Body of pancreas (tissue), 4 donors: ENCODE measurements at regions not wholly inside any gene's neighbourhood (a gene's known extent, or its start where the extent isn't known, plus 50 kb on each side); places are given as distances from the start of the nearest gene placed in this dataset.

Experiments
- ATAC-seq: fragments of 150-250 bp; one replicate; pipeline ENCODE4 v1.9.1; 2016
- DNase-seq, 4 donors: peaks; one replicate each; pipeline ENCODE4 v3.0.0-alpha.2; 2019
- H3K27ac ChIP-seq, 4 donors: fragments of 200-600 bp; sonication (generic); 1 replicate in 3 of 4; 2 replicates in 1 of 4; pipeline versions ENCODE4 v1.5.1 to v1.6.1; 2016 to 2019; ENCODE audit warnings: mild to moderate bottlenecking in 1 of 4, mixed read lengths in 1 of 4, moderate library complexity in 1 of 4
- H3K27me3 ChIP-seq, 2 donors: fragments of 200-600 bp; sonication (generic); one replicate each; pipeline ENCODE4 v1.6.0; 2016; ENCODE audit warnings: mild to moderate bottlenecking in 1 of 2
- H3K36me3 ChIP-seq, 2 donors: fragments of 200-600 bp; sonication (generic); replicated peaks in 1 of 2; 2 replicates each; pipeline ENCODE4 v1.5.1; 2016; ENCODE audit warnings: low read depth in 2 of 2; ENCODE audit not compliant: insufficient read depth in 1 of 2
- H3K4me1 ChIP-seq: fragments of 200-600 bp; sonication (generic); one replicate; pipeline ENCODE4 v1.6.0; 2016
- H3K4me3 ChIP-seq, 2 donors: fragments of 200-600 bp; sonication (generic); 1 replicate in 1 of 2; 2 replicates in 1 of 2; pipeline ENCODE4 v1.5.1; 2016 to 2019
- H3K9me3 ChIP-seq, 3 donors: fragments of 200-600 bp; sonication (generic); 1 replicate in 2 of 3; 2 replicates in 1 of 3; pipeline ENCODE4 v1.5.1; 2016
- POLR2A ChIP-seq, 3 donors: fragments of 450-650 bp; IDR thresholded peaks; one replicate each; pipeline ENCODE4 v1.6.1; 2016; ENCODE audit warnings: antibody characterized with exemption in 3 of 3, mild to moderate bottlenecking in 2 of 3
- WGBS, 2 donors: methylation state at CpG; one replicate each; pipeline ENCODE4 v1.1.5; 2017; 5-methylcytosine and 5-hydroxymethylcytosine counted together
- intact Hi-C: fragments of 100-400 bp; cut with DNase I; formaldehyde crosslinking; loops from one replicate; pipeline ENCODE4 v1.15.1; 2023
- TF ChIP-seq, protein P1 (sequence below), 7 experiments: fragments of 450-650 bp in 4 of 7; fragments of 200-600 bp in 3 of 7; sonication (generic) in 3 of 7; IDR thresholded peaks; one replicate each; pipeline ENCODE4 v1.5.1; 2016 to 2019; ENCODE audit warnings: antibody characterized with exemption in 7 of 7

DNA sequence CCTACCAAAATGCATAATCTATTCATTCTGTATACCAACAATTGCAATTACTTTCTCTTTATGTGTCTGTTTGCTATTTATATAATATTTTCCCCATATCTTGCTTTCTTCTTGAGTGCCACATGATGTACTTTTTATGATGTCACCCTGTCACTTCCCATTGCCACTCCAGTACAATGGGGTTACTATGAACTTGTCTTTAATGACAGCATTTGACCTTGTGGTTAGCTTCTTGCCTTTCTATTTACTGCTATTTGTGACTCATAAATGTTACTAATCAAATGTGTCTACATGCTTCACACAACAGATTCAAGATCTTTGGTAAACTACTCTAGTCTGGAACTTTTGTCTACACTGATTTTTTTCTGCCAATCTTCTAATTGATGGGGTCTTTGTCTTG is 486.3 kb downstream of the NR4A2 start:
- no peak overlapping the region for H3K4me3 ChIP-seq
- H3K36me3 ChIP-seq = no peaks in the 10 kb centered on the region
- no peak for ATAC-seq
- intact Hi-C loops = no loop called here
- DNase-seq = no peak
- TF ChIP-seq, protein P1, sequence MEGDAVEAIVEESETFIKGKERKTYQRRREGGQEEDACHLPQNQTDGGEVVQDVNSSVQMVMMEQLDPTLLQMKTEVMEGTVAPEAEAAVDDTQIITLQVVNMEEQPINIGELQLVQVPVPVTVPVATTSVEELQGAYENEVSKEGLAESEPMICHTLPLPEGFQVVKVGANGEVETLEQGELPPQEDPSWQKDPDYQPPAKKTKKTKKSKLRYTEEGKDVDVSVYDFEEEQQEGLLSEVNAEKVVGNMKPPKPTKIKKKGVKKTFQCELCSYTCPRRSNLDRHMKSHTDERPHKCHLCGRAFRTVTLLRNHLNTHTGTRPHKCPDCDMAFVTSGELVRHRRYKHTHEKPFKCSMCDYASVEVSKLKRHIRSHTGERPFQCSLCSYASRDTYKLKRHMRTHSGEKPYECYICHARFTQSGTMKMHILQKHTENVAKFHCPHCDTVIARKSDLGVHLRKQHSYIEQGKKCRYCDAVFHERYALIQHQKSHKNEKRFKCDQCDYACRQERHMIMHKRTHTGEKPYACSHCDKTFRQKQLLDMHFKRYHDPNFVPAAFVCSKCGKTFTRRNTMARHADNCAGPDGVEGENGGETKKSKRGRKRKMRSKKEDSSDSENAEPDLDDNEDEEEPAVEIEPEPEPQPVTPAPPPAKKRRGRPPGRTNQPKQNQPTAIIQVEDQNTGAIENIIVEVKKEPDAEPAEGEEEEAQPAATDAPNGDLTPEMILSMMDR (IDR thresholded peaks at IDR 0.05) = no peak
- no peak for TF ChIP-seq POLR2A (IDR thresholded peaks at IDR 0.05)
- H3K4me1 ChIP-seq = no peaks in the 10 kb centered on the region
- no peaks in the 10 kb centered on the region for H3K9me3 ChIP-seq
- H3K27ac ChIP-seq = no peak overlapping the region
- no peaks in the 10 kb centered on the region for H3K27me3 ChIP-seq

DNA sequence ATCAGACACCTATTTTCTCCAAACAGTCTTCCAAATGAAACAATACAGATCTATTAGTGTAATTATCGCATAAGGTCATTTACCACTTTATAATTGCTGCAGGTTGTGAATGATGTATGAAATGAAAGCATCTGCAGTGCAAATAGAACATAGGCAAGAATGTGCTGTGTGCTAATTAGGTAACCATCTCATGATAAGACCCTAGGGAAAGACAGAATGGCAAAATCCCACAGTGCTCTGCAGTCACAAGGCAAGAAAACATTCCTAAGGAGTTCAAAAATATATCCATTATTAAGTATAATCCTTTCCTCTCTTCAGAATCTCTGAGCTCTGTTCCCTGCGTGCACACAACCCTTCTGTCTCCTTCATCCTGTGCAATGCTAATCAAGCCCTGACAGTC is 488.1 kb downstream of the NR4A2 start:
- no peak for ATAC-seq
- Histone ChIP-seq H3K27me3 (no peaks in the 10 kb centered on the region), H3K9me3 (no peaks in the 10 kb centered on the region), H3K36me3 (no peaks in the 10 kb centered on the region), H3K4me3 (no peak overlapping the region), H3K4me1 (no peaks in the 10 kb centered on the region), H3K27ac (no peak overlapping the region)
- intact Hi-C loops = no loop called here
- no peak for DNase-seq
- TF ChIP-seq POLR2A (IDR thresholded peaks at IDR 0.05) = no peak
- TF ChIP-seq, protein P1 (IDR thresholded peaks at IDR 0.05) = no peak
- 65 to 75% methylated on average over 2 of the region's 2 CpGs for WGBS, 2 donors

DNA sequence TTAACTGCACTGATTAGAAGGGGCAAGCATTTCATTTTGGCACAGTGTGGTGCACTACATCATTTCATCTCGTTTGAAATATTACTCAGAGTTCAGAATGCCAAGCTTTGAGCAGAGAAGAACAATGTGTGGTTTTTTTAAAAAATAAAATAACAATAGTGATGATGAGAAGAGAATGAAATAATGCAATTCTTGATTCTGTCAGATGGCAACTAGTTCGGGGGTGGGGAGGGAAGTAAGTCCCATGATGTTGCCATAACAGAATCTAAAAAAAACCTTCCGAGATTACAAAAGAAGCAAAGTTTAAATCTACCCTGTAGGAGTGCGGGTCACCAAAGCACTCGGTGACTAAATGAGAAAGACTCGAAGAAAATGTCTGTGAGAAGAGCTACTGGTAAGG is 490.4 kb downstream of the NR4A2 start:
- TF ChIP-seq POLR2A (IDR thresholded peaks at IDR 0.05) = no peak
- TF ChIP-seq, protein P1 (IDR thresholded peaks at IDR 0.05) = no peak

DNA sequence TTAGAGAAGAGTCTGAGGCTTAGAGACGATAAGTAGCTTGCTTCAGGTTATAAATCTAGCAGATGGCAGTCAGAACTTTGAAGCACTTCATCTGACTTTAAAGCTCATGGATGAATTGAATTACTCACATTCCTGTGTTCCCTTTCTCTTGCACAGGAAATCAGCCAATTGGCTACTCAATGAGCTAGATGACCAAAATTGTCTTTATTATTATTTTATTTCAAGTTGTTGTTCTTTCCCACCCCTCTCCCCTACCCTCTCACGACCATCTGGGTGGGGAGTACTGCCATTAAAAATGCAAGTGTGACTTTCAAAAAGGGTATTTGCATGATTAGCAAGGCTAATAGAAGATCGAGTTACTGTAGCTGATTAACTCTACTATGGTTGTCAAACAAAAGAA is 491.1 kb downstream of the NR4A2 start:
- Histone ChIP-seq H3K4me3 (no peak overlapping the region), H3K9me3 (no peaks in the 10 kb centered on the region), H3K36me3 (no peaks in the 10 kb centered on the region), H3K27me3 (no peaks in the 10 kb centered on the region), H3K27ac (no peak overlapping the region), H3K4me1 (no peaks in the 10 kb centered on the region)
- TF ChIP-seq, protein P1 (IDR thresholded peaks at IDR 0.05) = no peak
- no peak for TF ChIP-seq POLR2A (IDR thresholded peaks at IDR 0.05)
- intact Hi-C loops = no loop called here
- 19 to 24% methylated on average over 3 of the region's 3 CpGs for WGBS, 2 donors
- DNase-seq = no peak
- ATAC-seq = no peak

More for the DNA sequence above, 490.4 kb downstream of the NR4A2 start:
- Histone ChIP-seq H3K27me3 (no peaks in the 10 kb centered on the region), H3K9me3 (no peaks in the 10 kb centered on the region), H3K4me3 (no peak overlapping the region), H3K27ac (no peak overlapping the region), H3K36me3 (no peaks in the 10 kb centered on the region), H3K4me1 (no peaks in the 10 kb centered on the region)
- DNase-seq = no peak
- ATAC-seq = no peak
- WGBS, 2 donors = 42 to 45% methylated on average over 6 of the region's 6 CpGs
- intact Hi-C loops = no loop called here

DNA sequence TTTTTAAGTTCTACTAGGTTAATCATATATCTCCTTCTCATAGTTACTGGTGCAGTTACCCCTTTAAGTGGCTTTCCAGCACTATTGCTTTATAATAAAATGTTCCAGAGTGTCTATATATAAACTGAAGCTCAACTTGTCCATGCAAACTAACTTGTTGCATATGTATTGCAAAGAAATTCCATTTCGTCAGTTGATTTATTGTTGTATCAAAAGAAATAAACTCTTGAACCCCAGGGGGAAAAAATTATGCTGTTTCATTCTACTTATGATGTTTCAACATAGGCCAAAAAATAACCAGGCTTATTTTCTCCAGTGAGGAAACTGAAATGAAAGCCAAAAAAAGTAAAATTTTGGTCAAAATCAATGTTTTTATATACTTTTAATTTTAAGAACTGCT is 491.9 kb downstream of the NR4A2 start:
- H3K4me1 ChIP-seq = no peaks in the 10 kb centered on the region
- WGBS, 2 donors = 46 to 67% methylated on average over 1 of the region's 1 CpG
- H3K36me3 ChIP-seq = no peaks in the 10 kb centered on the region
- DNase-seq (no peak), ATAC-seq (no peak)
- no peaks in the 10 kb centered on the region for H3K9me3 ChIP-seq
- no peak overlapping the region for H3K27ac ChIP-seq
- intact Hi-C loops = no loop called here
- H3K4me3 ChIP-seq = no peak overlapping the region
- H3K27me3 ChIP-seq = no peaks in the 10 kb centered on the region
- TF ChIP-seq, protein P1 (IDR thresholded peaks at IDR 0.05) = no peak
- no peak for TF ChIP-seq POLR2A (IDR thresholded peaks at IDR 0.05)
